Body of pancreas (tissue), 4 donors: ENCODE measurements at regions not wholly inside any gene's neighbourhood (a gene's known extent, or its start where the extent isn't known, plus 50 kb on each side); places are given as distances from the start of the nearest gene placed in this dataset.

ENCODE experiments used
- POLR2A ChIP-seq, 3 donors: fragments of 450-650 bp; IDR thresholded peaks; one replicate each; pipeline ENCODE4 v1.6.1; 2016; ENCODE audit warnings: antibody characterized with exemption in 3 of 3, mild to moderate bottlenecking in 2 of 3
- TF ChIP-seq, protein P1 (sequence below), 7 experiments: fragments of 450-650 bp in 4 of 7; fragments of 200-600 bp in 3 of 7; sonication (generic) in 3 of 7; IDR thresholded peaks; one replicate each; pipeline ENCODE4 v1.5.1; 2016 to 2019; ENCODE audit warnings: antibody characterized with exemption in 7 of 7

DNA sequence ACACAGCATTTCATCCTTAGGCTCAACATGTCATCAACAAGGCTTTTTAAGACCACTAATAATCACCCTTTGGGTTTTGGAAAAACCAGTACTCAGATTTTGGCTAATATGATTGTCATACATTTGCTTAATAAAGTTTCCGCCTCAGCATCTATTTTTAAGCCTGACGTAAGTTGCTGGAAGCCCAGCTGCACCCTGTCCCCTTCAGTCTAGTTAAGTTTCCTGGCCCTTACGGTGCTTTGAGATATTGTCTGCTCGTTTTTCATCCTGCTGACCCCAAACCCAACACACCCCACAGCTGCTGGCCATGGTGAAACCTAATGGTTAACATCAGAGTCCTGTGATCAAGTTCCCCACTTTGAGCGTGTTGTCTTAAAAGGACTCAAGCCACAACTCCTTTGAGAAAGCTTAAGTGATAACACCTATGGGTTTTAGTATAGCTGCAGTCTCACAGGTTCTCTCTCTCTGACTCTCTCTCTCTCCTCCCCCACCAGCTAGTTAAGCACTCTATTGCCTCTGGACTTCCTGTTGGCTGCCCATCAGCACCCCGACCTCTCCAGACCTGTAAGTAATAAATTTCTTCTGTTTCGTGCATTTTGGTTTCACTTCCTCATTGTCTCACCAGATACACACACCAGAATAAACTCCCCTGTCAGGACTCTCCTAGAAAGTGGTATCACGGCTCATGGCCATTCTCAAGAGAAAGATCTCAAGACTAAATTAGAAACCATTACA, 802.0 kb downstream of the C6orf118 start:
- TF ChIP-seq POLR2A (IDR thresholded peaks at IDR 0.05), result no peak
- TF ChIP-seq, protein P1, sequence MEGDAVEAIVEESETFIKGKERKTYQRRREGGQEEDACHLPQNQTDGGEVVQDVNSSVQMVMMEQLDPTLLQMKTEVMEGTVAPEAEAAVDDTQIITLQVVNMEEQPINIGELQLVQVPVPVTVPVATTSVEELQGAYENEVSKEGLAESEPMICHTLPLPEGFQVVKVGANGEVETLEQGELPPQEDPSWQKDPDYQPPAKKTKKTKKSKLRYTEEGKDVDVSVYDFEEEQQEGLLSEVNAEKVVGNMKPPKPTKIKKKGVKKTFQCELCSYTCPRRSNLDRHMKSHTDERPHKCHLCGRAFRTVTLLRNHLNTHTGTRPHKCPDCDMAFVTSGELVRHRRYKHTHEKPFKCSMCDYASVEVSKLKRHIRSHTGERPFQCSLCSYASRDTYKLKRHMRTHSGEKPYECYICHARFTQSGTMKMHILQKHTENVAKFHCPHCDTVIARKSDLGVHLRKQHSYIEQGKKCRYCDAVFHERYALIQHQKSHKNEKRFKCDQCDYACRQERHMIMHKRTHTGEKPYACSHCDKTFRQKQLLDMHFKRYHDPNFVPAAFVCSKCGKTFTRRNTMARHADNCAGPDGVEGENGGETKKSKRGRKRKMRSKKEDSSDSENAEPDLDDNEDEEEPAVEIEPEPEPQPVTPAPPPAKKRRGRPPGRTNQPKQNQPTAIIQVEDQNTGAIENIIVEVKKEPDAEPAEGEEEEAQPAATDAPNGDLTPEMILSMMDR (IDR thresholded peaks at IDR 0.05), result no peak
